GM19372 (cell line): ENCODE measurements at regions not wholly inside any gene's neighbourhood (a gene's known extent, or its start where the extent isn't known, plus 50 kb on each side); places are given as distances from the start of the nearest gene placed in this dataset.

Source experiments
- ATAC-seq: cut with Tn5 transposase; IDR thresholded peaks from one replicate; pipeline ENCODE4 v1.9.1; 2021; ENCODE audit warnings: mild to moderate bottlenecking, low read depth, moderate library complexity; ENCODE audit not compliant: unreplicated experiment

GRCh38 chr10:77710759-77711682, 73.4 kb upstream of the KCNMA1 start:
- peak; percentile 86 for ATAC-seq

GRCh38 chr10:77710081-77710551, 72.5 kb upstream of the KCNMA1 start:
- no peak for ATAC-seq

GRCh38 chr10:77707570-77707969, 70.0 kb upstream of the KCNMA1 start:
- no peak for ATAC-seq

GRCh38 chr10:77702166-77702565, 64.6 kb upstream of the KCNMA1 start:
- ATAC-seq = no peak

- no peak for ATAC-seq
Measured at GRCh38 chr10:77700086-77700485, 62.5 kb upstream of the KCNMA1 start.

GRCh38 chr10:77699080-77699645, 61.6 kb upstream of the KCNMA1 start:
- ATAC-seq = no peak

GRCh38 chr10:77698267-77698931, 60.8 kb upstream of the KCNMA1 start:
- no peak for ATAC-seq

- no peak for ATAC-seq
Measured at GRCh38 chr10:77696584-77696983, 59.0 kb upstream of the KCNMA1 start.

- ATAC-seq = no peak
Measured at GRCh38 chr10:77695186-77695585, 57.6 kb upstream of the KCNMA1 start.

- no peak for ATAC-seq
Measured at GRCh38 chr10:77692782-77693181, 55.2 kb upstream of the KCNMA1 start.

- no peak for ATAC-seq
Measured at GRCh38 chr10:77689339-77689738, 51.7 kb upstream of the KCNMA1 start.

- no peak for ATAC-seq
Measured at GRCh38 chr10:77687621-77688020, 50.0 kb upstream of the KCNMA1 start.
